Fibroblast of skin of left quadriceps (primary cell): ENCODE measurements at regions not wholly inside any gene's neighbourhood (a gene's known extent, or its start where the extent isn't known, plus 50 kb on each side); places are given as distances from the start of the nearest gene placed in this dataset.

Source experiments
- DNase-seq, 2 experiments: peaks; one replicate each; pipeline ENCODE4 v3.0.0-alpha.2; 2013; ENCODE audit warnings: low read depth in 2 of 2

- no peak for DNase-seq
Observed at GRCh38 chr5:61904730-61905129, 401.3 kb upstream of the KIF2A start.

GRCh38 chr5:61905613-61906012 is 400.4 kb upstream of the KIF2A start:
- DNase-seq = no peak

GRCh38 chr5:61906820-61907219 is 399.2 kb upstream of the KIF2A start:
- no peak for DNase-seq

GRCh38 chr5:61907995-61908394 is 398.0 kb upstream of the KIF2A start:
- DNase-seq = no peak

GRCh38 chr5:61910771-61911170 is 395.2 kb upstream of the KIF2A start:
- no peak for DNase-seq

- DNase-seq = no peak
Observed at GRCh38 chr5:61912559-61912958, 393.4 kb upstream of the KIF2A start.

- DNase-seq = no peak
Observed at GRCh38 chr5:61915646-61916045, 390.4 kb upstream of the KIF2A start.

GRCh38 chr5:61916621-61917620 is 389.1 kb upstream of the KIF2A start:
- peak in 1 of 2 experiments; percentile 2 for DNase-seq

- no peak for DNase-seq
Observed at GRCh38 chr5:61918611-61919010, 387.4 kb upstream of the KIF2A start.

GRCh38 chr5:61919920-61920319 is 386.1 kb upstream of the KIF2A start:
- DNase-seq = no peak

GRCh38 chr5:61924251-61924650 is 381.8 kb upstream of the KIF2A start:
- DNase-seq = no peak

GRCh38 chr5:61926911-61927310 is 379.1 kb upstream of the KIF2A start:
- no peak for DNase-seq

- DNase-seq = peak in 1 of 2 experiments; percentile 5
Observed at GRCh38 chr5:61931236-61931635, 374.8 kb upstream of the KIF2A start.

GRCh38 chr5:61933787-61934626 is 372.0 kb upstream of the KIF2A start:
- DNase-seq = peak; percentile 18 to 27

- no peak for DNase-seq
Observed at GRCh38 chr5:61941637-61942036, 364.4 kb upstream of the KIF2A start.

- no peak for DNase-seq
Observed at GRCh38 chr5:61942462-61943049, 363.4 kb upstream of the KIF2A start.

GRCh38 chr5:61943713-61944112 is 362.3 kb upstream of the KIF2A start:
- DNase-seq = no peak

- DNase-seq = no peak
Observed at GRCh38 chr5:61948151-61948550, 357.9 kb upstream of the KIF2A start.

- DNase-seq = no peak
Observed at GRCh38 chr5:61949054-61949678, 356.8 kb upstream of the KIF2A start.

GRCh38 chr5:61949679-61950435 is 356.1 kb upstream of the KIF2A start:
- no peak for DNase-seq

GRCh38 chr5:61951295-61951694 is 354.7 kb upstream of the KIF2A start:
- DNase-seq = no peak
